ENCODE measurements at regions not wholly inside any gene's neighbourhood (a gene's known extent, or its start where the extent isn't known, plus 50 kb on each side); places are given as distances from the start of the nearest gene placed in this dataset.

- TF ChIP-seq HCFC1 (IDR thresholded peaks at IDR 0.05; ENCODE audit: low read length): no peak
- no peak for TF ChIP-seq CHD2 (IDR thresholded peaks at IDR 0.05; ENCODE audit: borderline replicate concordance, low read depth, low read length)
- TF ChIP-seq STAT3 (IDR thresholded peaks at IDR 0.05; ENCODE audit: low read depth, low read length): no peak
- no peak for TF ChIP-seq E2F4 (IDR thresholded peaks at IDR 0.05; ENCODE audit: low read depth, low read length)
Observed at GRCh38 chr9:29965834-29966233, 2392.6 kb upstream of the C9orf72 start.
